SK-N-SH (cell line): ENCODE measurements at regions not wholly inside any gene's neighbourhood (a gene's known extent, or its start where the extent isn't known, plus 50 kb on each side); places are given as distances from the start of the nearest gene placed in this dataset.

Experiments used
- CTCF ChIA-PET: fragments of 300-600, 350-600 bp; formaldehyde crosslinking; extraction: SDS; loops from one replicate; lab custom pipeline; 2021; lab: Yijun Ruan, JAX
- POLR2A ChIA-PET: fragments of 350-600 bp; sonication (Branson Sonifier 250); formaldehyde crosslinking; extraction: SDS; loops from one replicate; lab custom pipeline; 2020; ENCODE audit warnings: antibody characterized with exemption, inconsistent platforms; lab: Yijun Ruan, JAX
- DNase-seq: peaks from one replicate; pipeline ENCODE4 v3.0.0; 2012
- H2AFZ ChIP-seq: fragments of 200-600 bp; sonication (generic); 2 replicates; pipeline ENCODE4 v1.8.1; 2016; ENCODE audit warnings: antibody characterized with exemption, mild to moderate bottlenecking, low read depth
- H3F3A ChIP-seq: fragments of 200-600 bp; sonication (generic); replicated peaks from 2 replicates; pipeline ENCODE3; 2016; ENCODE audit warnings: antibody characterized with exemption, mild to moderate bottlenecking; ENCODE audit not compliant: insufficient read depth
- H3K27ac ChIP-seq, 2 experiments: fragments of 200-500 bp in 1 of 2; fragments of 200-600 bp in 1 of 2; sonication (Bioruptor generic) in 1 of 2; sonication (generic), shearing (Covaris generic) in 1 of 2; 2 replicates each; pipeline versions ENCODE4 v1.5.1 to v1.6.1; 2014 to 2016; ENCODE audit warnings: low read depth in 2 of 2, inconsistent platforms in 1 of 2, low read length in 1 of 2, mild to moderate bottlenecking in 1 of 2, mixed read lengths in 1 of 2
- H3K27me3 ChIP-seq: fragments of 200-600 bp; sonication (generic), shearing (Covaris generic); 2 replicates; pipeline ENCODE4 v1.6.1; 2016; ENCODE audit warnings: mixed run types; ENCODE audit not compliant: insufficient read depth
- H3K36me3 ChIP-seq, 2 experiments: fragments of 200-500 bp in 1 of 2; fragments of 200-600 bp in 1 of 2; sonication (Bioruptor generic) in 1 of 2; sonication (generic) in 1 of 2; replicated peaks in 1 of 2; 2 replicates each; pipeline versions ENCODE3 to v1.5.1; 2014 to 2016; ENCODE audit warnings: low read length in 1 of 2, mild to moderate bottlenecking in 1 of 2; ENCODE audit not compliant: insufficient read depth in 2 of 2, control insufficient read depth in 1 of 2
- H3K4me1 ChIP-seq, 2 experiments: fragments of 200-500 bp in 1 of 2; fragments of 200-600 bp in 1 of 2; sonication (Bioruptor generic) in 1 of 2; sonication (generic), shearing (Covaris generic) in 1 of 2; 2 replicates each; pipeline versions ENCODE4 v1.5.1 to v1.6.1; 2014 to 2016; ENCODE audit warnings: low read depth in 1 of 2, low read length in 1 of 2, mixed run types in 1 of 2; ENCODE audit not compliant: insufficient read depth in 2 of 2, control insufficient read depth in 1 of 2
- H3K4me2 ChIP-seq: fragments of 200-600 bp; sonication (generic), shearing (Covaris generic); 2 replicates; pipeline ENCODE4 v1.6.1; 2017; ENCODE audit warnings: mixed run types
- H3K4me3 ChIP-seq, 2 experiments: fragments of 200-500 bp in 1 of 2; fragments of 200-600 bp in 1 of 2; sonication (Bioruptor generic) in 1 of 2; sonication (generic), shearing (Covaris generic) in 1 of 2; 2 replicates each; pipeline versions ENCODE4 v1.5.1 to v1.8.1; 2014 to 2016; ENCODE audit warnings: low read depth in 2 of 2, inconsistent platforms in 1 of 2, low read length in 1 of 2, mild to moderate bottlenecking in 1 of 2, mixed read lengths in 1 of 2, moderate library complexity in 1 of 2
- H3K79me2 ChIP-seq: fragments of 200-600 bp; sonication (generic); 2 replicates; pipeline ENCODE4 v1.8.1; 2017; ENCODE audit warnings: mild to moderate bottlenecking; ENCODE audit not compliant: insufficient read depth
- H3K9ac ChIP-seq: fragments of 200-600 bp; sonication (generic); 2 replicates; pipeline ENCODE4 v1.6.1; 2017; ENCODE audit warnings: mixed run types
- H3K9me2 ChIP-seq: fragments of 200-600 bp; sonication (generic); 2 replicates; pipeline ENCODE4 v1.6.1; 2017; ENCODE audit warnings: mixed run types
- H3K9me3 ChIP-seq: fragments of 200-600 bp; sonication (generic); 2 replicates; pipeline ENCODE4 v1.6.1; 2017; ENCODE audit warnings: mixed run types, mild to moderate bottlenecking, moderate library complexity
- H4K20me1 ChIP-seq: fragments of 200-600 bp; sonication (generic); 2 replicates; pipeline ENCODE4 v1.6.1; 2017; ENCODE audit warnings: mild to moderate bottlenecking, mixed run types; ENCODE audit not compliant: insufficient read depth
- CHD2 ChIP-seq: fragments of 150-350 bp; IDR thresholded peaks from 2 replicates; pipeline ENCODE4 v1.6.1; 2018; ENCODE audit warnings: low read length; ENCODE audit not compliant: partially characterized antibody
- CTCF ChIP-seq: fragments of 200-600 bp; sonication (generic); IDR thresholded peaks from 2 replicates; pipeline ENCODE4 v1.6.1; 2017; ENCODE audit warnings: antibody characterized with exemption, mild to moderate bottlenecking, moderate library complexity
- ELF1 ChIP-seq: IDR thresholded peaks from 2 replicates; pipeline ENCODE4 v1.4.0; 2012
- EP300 ChIP-seq, 2 experiments: IDR thresholded peaks; 2 replicates each; pipeline versions ENCODE4 v1.4.0 to v1.6.1; 2012; ENCODE audit warnings: borderline replicate concordance in 1 of 2, low read depth in 1 of 2, low read length in 1 of 2
- EZH2phosphoT487 ChIP-seq: fragments of 200-600 bp; sonication (generic); IDR thresholded peaks from 2 replicates; pipeline ENCODE4 v1.6.1; 2017; ENCODE audit warnings: low read depth, mixed run types, mild to moderate bottlenecking, antibody characterized with exemption, moderate library complexity, borderline replicate concordance
- FOSL2 ChIP-seq: IDR thresholded peaks from 2 replicates; pipeline ENCODE4 v1.4.0; 2012; ENCODE audit warnings: low read depth, mild to moderate bottlenecking, moderate library complexity, borderline replicate concordance
- FOXJ3 ChIP-seq: sonication (generic); formaldehyde crosslinking; IDR thresholded peaks from 2 replicates; pipeline ENCODE4 v1.5.1; 2020; ENCODE audit warnings: mild to moderate bottlenecking, missing genetic modification reagents
- GATA2 ChIP-seq: sonication (generic); formaldehyde crosslinking; IDR thresholded peaks from 2 replicates; pipeline ENCODE4 v1.5.0; 2020; ENCODE audit warnings: mild to moderate bottlenecking, missing genetic modification reagents
- IRF3 ChIP-seq: fragments of 150-350 bp; IDR thresholded peaks from 2 replicates; pipeline ENCODE4 v1.6.1; 2016; ENCODE audit warnings: mild to moderate bottlenecking, low read depth, low read length
- MAX ChIP-seq: IDR thresholded peaks from 2 replicates; pipeline ENCODE4 v1.4.0; 2012; ENCODE audit warnings: low read depth
- MEF2A ChIP-seq: IDR thresholded peaks from 2 replicates; pipeline ENCODE4 v1.4.0; 2012; ENCODE audit warnings: low read depth, borderline replicate concordance
- NFIC ChIP-seq: IDR thresholded peaks from 2 replicates; pipeline ENCODE4 v1.4.0; 2012; ENCODE audit warnings: borderline replicate concordance
- NRF1 ChIP-seq: IDR thresholded peaks from 2 replicates; pipeline ENCODE4 v1.6.1; 2012; ENCODE audit warnings: low read depth, mild to moderate bottlenecking, low read length
- POLR2AphosphoS5 ChIP-seq: IDR thresholded peaks from 2 replicates; pipeline ENCODE4 v1.6.1; 2012; ENCODE audit warnings: low read depth, low read length
- RAD21 ChIP-seq: IDR thresholded peaks from 2 replicates; pipeline ENCODE4 v1.6.1; 2012; ENCODE audit warnings: mild to moderate bottlenecking, low read length
- RCOR1 ChIP-seq: fragments of 150-350 bp; IDR thresholded peaks from 2 replicates; pipeline ENCODE4 v1.6.1; 2017; ENCODE audit warnings: antibody characterized with exemption, low read length
- RFX5 ChIP-seq: IDR thresholded peaks from 2 replicates; pipeline ENCODE4 v1.6.1; 2012; ENCODE audit warnings: mild to moderate bottlenecking, improper control_type of control experiment, low read length
- RXRA ChIP-seq: IDR thresholded peaks from 2 replicates; pipeline ENCODE4 v1.4.0; 2012; ENCODE audit warnings: low read depth, mild to moderate bottlenecking, borderline replicate concordance
- SIN3A ChIP-seq: IDR thresholded peaks from 2 replicates; pipeline ENCODE4 v1.6.1; 2012; ENCODE audit warnings: low read depth, mild to moderate bottlenecking, low read length, moderate library complexity, borderline replicate concordance
- SMC3 ChIP-seq: IDR thresholded peaks from 2 replicates; pipeline ENCODE4 v1.6.1; 2012; ENCODE audit warnings: low read depth, low read length, improper control_type of control experiment
- TAF1 ChIP-seq: IDR thresholded peaks from 2 replicates; pipeline ENCODE4 v1.6.1; 2012; ENCODE audit warnings: low read depth, mild to moderate bottlenecking, low read length, moderate library complexity, borderline replicate concordance
- TCF12 ChIP-seq: IDR thresholded peaks from 2 replicates; pipeline ENCODE4 v1.4.0; 2012
- TEAD4 ChIP-seq: IDR thresholded peaks from 2 replicates; pipeline ENCODE4 v1.4.0; 2012; ENCODE audit warnings: mild to moderate bottlenecking, borderline replicate concordance; ENCODE audit not compliant: insufficient read depth
- YY1 ChIP-seq: IDR thresholded peaks from 2 replicates; pipeline ENCODE4 v1.4.0; 2012; ENCODE audit warnings: low read depth, mild to moderate bottlenecking
- WGBS: methylation state at CpG from one replicate; pipeline ENCODE4 v1.1.6; 2017; ENCODE audit warnings: low lambda C conversion rate; 5-methylcytosine and 5-hydroxymethylcytosine counted together

- H4K20me1 ChIP-seq: no peaks in the 10 kb centered on the region
- ChIA-PET CTCF (no interaction called here), POLR2A (no interaction called here)
- H3K9me2 ChIP-seq: no peaks in the 10 kb centered on the region
- peaks cover 0 to 25% of the 10 kb centered on the region in 2 experiments; a peak in 2 of 4 replicates for H3K4me1 ChIP-seq
- H3K9me3 ChIP-seq: no peaks in the 10 kb centered on the region
- no peak overlapping the region for H3K4me2 ChIP-seq
- H2AFZ ChIP-seq: no peak overlapping the region
- H3K27me3 ChIP-seq: no peaks in the 10 kb centered on the region
- H3K36me3 ChIP-seq: no peaks in the 10 kb centered on the region
- no peaks in the 10 kb centered on the region for H3K79me2 ChIP-seq
- no peak overlapping the region for H3K4me3 ChIP-seq
- peak overlapping the region in 1 of 2 experiments; percentile 96; a peak in 2 of 4 replicates for H3K27ac ChIP-seq
- no peaks in the 10 kb centered on the region for H3F3A ChIP-seq
- no peak overlapping the region for H3K9ac ChIP-seq
- WGBS: 13% methylated on average over 3 of the region's 3 CpGs
- DNase-seq: peak; percentile 69
- TF ChIP-seq EP300 (IDR thresholded peaks at IDR 0.05; ENCODE audit: borderline replicate concordance in 1 of 2, low read depth in 1 of 2, low read length in 1 of 2) (peak in 1 of 2 experiments; percentile 81; a peak in 2 of 4 replicates), NFIC (no peak), RAD21 (peak; percentile 25; the same call in 1 of the 2 replicates), RCOR1 (peak; percentile 80; the same call in 1 of the 2 replicates), RXRA (no peak), CHD2 (peak; percentile 80), GATA2 (CRISPR knock-in tag) (peak; percentile 87)
Measured at GRCh38 chr6:40740518-40740917, 153.4 kb upstream of the LRFN2 start.

GRCh38 chr6:40738551-40739193 lies 151.5 kb upstream of the LRFN2 start:
- H3K9ac ChIP-seq: no peak overlapping the region
- H3K4me2 ChIP-seq: no peak overlapping the region
- H3F3A ChIP-seq: no peaks in the 10 kb centered on the region
- no peak overlapping the region for H3K4me3 ChIP-seq
- ChIA-PET CTCF (no interaction called here), POLR2A (no interaction called here)
- TF ChIP-seq FOXJ3 (CRISPR knock-in tag) (no peak), IRF3 (no peak), TCF12 (no peak), RFX5 (no peak), FOSL2 (no peak), POLR2AphosphoS5 (no peak), NRF1 (no peak), EZH2phosphoT487 (no peak), SIN3A (no peak), CTCF (no peak), TAF1 (no peak), MEF2A (no peak), MAX (no peak), TEAD4 (no peak), CHD2 (no peak), RCOR1 (no peak), ELF1 (no peak), YY1 (no peak), RAD21 (no peak), SMC3 (no peak)
- peaks cover 0 to 30% of the 10 kb centered on the region in 2 experiments; a peak in 2 of 4 replicates for H3K4me1 ChIP-seq
- H3K36me3 ChIP-seq: no peaks in the 10 kb centered on the region
- H3K9me2 ChIP-seq: no peaks in the 10 kb centered on the region
- H3K79me2 ChIP-seq: no peaks in the 10 kb centered on the region
- WGBS: 57% methylated on average over 10 of the region's 11 CpGs
- H3K27me3 ChIP-seq: no peaks in the 10 kb centered on the region
- no peaks in the 10 kb centered on the region for H3K9me3 ChIP-seq
- H3K27ac ChIP-seq: no peak overlapping the region
- H2AFZ ChIP-seq: no peak overlapping the region
- no peaks in the 10 kb centered on the region for H4K20me1 ChIP-seq
- DNase-seq: no peak
